GM18867 (cell line): ENCODE measurements at regions not wholly inside any gene's neighbourhood (a gene's known extent, or its start where the extent isn't known, plus 50 kb on each side); places are given as distances from the start of the nearest gene placed in this dataset.

Experiments used
- ATAC-seq: cut with Tn5 transposase; IDR thresholded peaks from one replicate; pipeline ENCODE4 v1.9.1; 2021; ENCODE audit warnings: mild to moderate bottlenecking, moderate library complexity; ENCODE audit not compliant: unreplicated experiment

DNA sequence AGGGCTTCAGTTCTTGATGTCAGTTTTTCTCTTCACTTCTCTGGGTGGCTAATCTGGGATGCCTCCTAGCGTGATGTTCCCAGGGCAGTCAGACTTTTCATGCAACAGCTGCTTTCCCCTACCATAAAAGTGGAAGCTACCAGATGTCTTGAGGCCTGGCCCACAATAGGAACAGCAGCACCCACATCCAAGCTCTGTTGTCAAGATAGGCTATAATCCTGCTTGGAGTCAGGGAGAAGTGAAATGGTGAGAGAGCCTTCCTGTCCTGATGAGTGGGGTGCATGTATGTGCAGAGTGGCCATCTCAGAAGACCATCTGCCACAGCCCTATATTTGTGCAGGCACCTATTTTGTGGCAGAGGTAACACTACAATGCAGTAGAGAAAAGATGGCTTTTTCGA lies 108.0 kb downstream of the HTR5A start:
- no peak for ATAC-seq

DNA sequence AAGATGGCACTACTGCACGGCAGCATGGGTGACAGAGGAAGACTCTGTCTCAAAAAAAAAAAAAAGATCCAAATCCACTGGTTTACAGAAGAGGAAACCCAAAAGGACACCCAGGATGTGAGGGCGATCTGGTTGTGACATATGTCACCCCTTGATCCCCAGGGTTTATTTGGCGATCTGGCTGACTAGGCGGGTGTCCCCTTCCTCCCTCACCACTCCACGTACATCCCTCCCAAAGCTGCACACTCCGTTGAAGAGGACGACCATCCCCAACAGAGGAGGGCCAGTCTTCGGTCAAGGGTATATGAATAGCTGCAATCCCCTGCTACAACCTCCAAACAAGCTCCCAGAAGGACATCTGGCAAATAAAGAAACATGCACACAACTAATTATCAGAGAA lies 111.6 kb downstream of the HTR5A start:
- no peak for ATAC-seq

DNA sequence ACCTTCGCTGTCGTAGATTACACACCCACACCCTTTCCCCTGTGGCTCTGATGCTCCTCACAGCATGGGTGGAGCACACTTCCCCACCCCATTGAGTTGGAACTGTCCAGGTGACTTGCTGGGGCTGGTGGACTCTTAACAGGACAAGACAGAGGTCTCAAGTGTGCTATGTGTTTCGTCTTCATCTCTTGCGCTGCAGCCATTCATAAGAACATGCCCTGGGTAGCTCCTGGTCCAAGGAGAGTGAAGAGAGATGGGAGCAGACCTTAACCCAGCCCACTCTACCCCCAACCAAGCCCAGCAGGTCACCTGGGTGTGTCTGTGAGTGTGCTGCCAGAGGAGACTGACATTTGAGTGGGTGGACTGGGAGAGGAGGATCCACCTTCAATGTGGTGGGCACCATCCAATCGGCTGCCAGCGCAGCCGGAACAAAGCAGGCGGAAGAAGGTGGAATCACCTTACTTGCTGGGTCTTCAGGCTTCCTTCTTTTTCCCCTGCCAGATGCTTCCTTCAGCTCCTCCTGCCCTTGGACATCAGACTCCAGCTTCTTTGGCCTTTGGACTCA lies 112.4 kb downstream of the HTR5A start:
- no peak for ATAC-seq

DNA sequence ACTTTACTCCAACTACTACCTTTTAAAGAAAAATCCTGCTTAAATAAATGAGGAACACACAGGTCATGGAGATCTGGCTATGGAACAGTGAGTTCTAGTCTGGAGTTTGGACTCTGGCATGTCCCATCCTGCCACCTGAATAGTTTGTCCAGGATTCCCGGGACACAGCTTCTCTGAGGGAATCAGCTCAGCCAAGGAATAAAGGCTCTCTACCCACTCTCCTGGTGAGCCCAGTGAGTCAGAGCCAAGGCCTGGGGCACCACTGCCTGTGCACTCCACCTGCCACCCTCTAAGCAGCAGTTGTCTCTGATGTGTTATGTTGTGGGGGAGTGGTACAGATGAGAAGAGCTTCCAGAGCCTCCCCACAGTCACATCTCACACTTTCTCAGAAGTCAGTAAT lies 113.5 kb downstream of the HTR5A start:
- ATAC-seq = no peak

DNA sequence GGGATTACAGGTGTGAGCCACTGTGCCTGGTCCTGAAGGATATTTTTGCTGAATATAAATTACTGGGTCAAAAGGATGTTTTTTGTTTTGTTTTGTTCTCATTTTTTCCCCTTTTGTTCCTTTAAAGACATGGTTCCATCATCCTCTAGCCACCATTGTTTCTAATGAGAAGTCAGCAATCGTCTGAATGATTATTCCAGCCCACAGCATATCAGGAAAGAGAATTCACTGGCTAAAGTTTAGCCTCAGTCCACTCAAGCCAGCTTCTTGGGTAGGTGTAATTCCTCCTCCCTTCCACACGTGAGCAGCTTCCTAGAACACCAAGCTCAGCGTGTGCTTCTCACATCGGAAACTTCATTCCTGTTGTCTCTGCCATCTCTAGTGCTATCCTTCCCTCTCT lies 112.8 kb upstream of the INSIG1 start:
- ATAC-seq = no peak

DNA sequence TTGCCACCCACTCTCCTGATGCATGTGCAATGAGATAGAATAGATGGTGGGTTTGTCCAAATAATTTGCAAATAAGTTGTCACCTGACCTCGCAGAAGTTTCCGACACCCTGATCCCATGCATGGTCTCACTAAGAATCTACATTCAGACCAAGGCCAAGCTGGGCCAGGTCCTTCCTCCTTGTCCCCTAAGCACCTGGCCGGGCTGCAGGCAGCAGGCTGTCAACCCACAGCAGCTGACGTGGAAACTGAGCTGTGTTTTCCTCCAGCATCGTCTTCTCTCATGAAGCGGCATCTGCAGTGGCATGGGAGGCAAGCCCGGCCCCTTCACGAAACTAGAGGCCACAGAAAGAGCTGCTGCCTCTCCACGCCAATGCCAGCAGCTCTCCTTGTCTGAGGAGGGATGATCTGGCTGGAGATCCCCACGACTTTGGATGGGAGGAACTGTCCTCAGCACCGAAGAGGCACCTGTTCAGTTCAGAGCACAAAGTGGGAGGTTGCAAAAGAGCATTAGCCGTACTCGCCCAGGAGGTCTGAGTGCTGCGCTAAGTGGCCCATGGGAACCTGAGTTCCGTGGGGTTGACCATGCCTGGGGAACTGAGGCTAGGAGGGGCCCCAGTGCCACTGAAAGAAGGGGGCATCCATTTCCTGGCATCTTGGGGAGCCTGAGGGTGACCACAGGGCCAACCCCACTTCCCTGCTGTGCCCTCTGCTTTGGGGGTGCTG lies 110.5 kb upstream of the INSIG1 start:
- ATAC-seq = no peak

DNA sequence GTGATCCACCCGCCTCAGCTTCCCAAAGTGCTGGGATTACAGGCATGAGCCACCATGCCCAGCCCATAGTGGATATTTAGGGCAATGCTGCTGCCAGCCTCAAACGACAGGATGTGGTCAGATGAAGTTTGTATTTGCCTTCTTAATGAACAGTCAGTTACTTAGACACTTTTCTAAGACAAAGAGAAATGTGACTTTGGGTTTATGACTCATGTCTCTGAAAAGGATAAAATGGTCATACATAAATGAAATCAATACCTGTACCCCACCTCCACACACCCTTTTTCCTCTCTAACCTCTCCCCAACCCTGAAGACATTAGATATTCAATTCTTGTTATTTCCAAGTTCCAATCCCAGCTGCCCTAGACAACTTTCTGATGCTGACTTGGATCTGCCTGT lies 109.3 kb upstream of the INSIG1 start:
- ATAC-seq = no peak

DNA sequence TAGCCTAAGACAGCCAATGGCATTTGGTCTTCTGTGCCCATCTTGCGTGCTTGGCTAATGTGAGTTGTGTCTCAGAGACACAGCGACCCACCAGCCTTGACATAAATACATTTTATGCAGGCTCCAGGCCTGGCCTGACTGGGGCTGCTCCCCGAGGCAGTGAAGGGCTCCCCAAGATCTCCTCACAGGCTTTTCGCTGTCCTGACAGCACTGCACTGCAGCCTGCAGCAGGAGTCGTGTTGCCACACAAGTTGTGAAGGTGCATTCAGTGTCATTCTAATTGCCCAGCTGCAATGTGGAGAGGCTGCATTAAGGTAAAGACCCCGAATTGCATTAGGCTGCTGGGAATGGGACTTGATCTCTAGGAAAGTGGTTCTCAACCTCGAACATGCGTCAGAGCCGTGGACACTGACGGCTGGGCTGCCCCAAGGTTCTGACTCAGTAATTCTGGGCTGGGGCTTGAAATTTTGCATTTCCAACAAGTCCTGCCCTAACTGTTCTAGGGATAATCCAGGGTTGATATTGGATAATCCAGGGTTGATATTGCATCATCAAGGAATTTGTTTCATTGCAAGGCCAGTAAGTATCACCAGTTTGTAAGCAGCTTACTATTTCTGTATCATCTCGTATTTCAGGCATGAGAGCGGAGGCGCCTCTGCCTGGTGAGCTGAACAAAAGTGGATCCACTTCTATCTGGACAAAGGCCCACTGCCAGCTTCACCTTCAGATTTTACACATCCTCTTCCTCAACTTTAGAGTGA lies 108.7 kb upstream of the INSIG1 start:
- no peak for ATAC-seq

DNA sequence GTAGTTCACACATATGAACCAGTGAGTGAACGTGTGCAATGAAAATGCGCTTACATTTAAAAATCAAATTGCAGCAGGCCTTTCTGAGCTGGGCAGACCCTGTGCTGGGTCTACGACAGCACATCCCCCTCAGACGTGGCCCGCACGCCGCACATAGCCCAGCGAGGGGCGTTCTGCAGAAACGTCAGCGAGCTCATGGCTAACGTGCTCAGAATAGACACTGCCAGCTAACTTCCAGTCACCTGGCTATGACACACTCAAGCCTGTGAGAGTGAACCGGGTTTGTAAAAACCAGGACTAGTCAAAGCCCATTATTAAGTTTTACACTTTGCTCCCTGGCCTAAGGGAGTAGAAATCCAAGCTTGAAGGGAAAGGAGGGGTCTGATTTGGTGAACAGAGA lies 108.1 kb upstream of the INSIG1 start:
- no peak for ATAC-seq

DNA sequence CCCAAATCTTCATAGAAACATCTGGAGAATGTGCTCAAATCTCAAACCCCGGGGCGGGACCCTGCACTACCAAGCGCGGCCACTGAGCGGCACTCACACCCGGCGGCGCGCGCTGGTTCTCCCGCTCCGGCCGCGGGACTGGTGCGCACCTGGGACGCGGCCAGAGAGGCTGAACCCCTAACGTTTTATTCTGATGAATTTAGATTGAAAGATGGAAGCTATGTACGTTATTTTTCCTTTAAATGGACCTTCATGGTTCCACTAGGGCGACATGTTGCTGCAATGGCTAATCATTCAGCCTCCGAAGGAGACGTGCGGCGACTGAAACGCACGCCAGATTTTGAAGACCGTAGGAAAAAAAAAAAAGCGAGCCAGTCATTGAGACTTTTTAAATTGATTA lies 107.0 kb upstream of the INSIG1 start:
- ATAC-seq = peak; percentile 54

DNA sequence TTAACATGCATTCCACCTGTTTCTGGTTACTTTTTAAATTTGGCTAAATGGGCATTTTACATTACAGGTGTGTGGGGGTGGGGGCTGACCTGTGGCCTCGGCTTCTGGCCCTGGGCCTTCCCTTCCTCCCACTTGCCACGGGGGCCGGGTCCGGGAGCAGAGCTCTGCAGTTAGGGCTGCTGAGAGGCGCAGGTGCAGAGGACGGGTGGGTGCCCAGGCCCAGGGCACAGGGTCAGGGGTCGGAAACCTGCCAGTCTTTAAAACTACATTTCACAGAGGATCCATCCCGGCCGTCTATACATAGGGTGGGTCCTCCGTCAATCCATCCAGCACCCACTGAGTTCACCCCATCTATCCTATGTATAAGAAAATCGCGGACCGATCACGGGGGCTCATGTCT lies 106.5 kb upstream of the INSIG1 start:
- no peak for ATAC-seq

DNA sequence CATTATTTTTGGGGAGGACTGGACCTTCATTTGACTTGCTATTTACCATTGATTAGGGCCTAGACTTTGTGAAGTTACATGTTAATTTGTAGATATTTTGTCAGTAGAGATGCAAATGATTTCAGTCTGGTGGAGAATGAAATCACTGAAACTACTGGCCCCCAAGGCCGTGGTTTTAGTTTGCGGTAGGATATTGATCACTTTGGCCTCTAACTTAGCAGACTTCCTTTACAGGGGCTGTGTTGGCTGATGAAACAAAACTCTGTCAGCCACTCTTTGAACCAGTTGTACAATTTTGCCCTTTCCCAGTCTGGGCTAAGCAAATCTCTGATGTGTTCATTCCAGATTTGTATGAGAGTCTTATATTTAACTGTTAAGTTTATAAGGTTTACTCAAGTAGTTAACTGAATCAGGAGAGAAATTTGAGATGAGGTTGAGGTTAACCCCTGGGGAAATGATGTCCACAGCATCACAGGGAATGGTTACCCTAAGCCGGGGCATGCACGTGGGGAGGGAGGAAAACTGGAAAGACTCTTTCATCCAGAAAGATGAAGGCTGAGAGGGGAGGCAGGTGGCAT lies 105.7 kb upstream of the INSIG1 start:
- peak; percentile 79 for ATAC-seq

DNA sequence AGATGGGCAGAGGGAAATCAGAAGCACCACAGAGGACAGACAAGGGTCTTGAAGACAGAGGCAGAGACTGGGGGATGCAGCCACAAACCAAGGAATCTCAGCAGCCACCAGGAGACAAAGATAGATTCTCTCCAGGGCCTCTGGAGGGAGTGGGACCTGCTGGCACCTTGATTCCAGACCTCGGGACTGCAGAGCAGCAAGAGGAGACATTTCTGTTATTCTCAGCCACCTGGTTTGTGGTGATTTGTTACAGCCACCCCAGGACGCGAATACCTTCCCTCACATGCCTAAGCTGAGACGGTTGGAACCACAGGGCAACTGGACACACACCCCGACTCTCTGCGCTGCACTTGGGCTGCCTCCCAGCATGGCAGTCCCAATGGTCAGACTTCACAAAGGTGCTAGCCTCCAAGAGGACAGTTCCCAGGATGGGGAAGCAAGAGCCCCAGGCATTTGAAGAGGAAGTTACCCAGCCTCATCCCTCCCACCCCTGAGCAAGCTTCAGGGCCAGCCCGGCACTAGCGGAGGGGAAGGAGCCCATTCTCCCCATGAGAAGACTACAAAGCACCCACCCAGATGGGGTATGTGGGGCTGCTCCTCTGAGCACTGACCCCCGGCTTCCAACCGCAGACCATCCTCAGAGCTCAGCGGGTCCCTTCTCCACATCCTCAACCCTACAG lies 104.6 kb upstream of the INSIG1 start:
- ATAC-seq = no peak

DNA sequence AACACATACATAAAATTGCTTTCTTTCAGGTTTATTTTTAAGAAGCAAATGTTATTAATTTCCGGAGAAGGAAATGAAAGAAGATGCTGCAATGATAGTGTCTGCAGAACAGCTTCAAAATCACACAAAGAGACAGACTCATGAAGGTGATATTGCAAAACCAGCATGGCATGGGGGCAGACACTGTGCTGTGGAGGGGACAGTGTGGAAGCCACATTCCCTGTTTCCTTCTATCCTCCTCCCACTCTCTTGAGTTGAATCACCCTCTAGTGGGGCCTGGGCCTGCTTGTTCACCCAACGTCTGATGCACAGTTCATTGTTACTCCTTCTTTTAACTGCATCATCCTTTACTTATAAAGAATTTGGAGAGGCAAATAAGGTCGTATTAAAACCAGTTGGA lies 104.0 kb upstream of the INSIG1 start:
- no peak for ATAC-seq

DNA sequence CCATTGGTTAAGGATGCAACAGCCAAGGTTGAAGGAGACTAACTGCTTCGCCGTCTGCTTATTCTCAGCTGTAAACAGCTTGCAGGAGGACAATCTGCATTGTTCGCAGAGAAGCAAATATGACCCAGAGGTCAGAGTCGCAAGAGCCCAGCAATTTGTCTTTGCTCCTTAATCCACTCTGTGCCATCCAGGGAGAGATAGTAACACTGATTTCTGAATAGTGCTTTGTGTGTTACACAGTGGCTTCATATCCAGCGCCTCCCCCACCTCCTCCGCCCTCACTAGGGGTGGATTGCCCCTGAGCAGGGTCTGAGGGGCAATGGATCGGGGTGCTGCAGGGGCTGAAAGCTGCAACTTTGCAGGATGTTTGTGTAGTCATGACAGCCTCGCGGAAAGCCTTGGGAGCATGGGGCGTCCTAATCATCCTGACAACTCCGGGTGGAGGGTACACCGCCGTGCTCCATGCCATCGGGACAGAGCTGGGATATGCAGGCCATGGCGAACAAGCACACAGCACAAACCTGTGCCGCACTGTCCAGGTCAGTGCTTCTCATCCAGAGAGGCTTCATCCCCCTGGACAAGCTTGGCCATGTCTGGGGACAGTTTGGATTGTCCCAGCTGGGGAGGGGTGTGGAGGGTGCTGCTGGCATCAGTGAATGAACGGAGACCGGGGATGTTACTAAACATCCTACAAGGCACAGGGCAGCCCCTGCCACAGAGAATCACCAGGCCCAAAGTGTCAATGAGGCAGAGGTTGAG lies 103.1 kb upstream of the INSIG1 start:
- no peak for ATAC-seq

DNA sequence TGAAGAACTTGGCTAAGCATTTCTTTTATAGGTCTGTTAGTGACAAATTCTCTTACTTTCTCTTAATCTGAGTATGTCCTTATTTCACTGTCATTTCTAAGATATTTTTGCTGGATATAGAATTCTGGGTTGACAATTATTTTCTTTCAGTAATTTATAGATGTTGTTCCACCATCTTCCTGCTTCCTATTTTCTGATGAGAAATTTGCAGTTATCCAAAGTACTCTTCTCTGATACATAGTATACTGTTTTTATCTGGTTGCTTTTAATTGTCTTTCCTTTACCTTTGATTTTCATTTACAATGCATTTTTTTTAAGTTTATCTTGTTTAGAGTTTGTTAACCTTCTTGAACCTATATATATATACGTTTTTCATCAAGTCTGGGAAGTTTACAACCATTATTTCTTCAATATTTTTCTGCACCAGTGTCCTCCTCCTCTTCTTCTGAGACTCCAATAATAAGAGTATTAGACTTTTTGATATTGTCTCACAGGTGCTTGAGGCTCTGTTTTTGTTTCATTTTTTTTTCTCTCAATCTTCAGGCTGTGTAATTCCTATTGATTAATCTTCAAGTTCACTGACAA lies 101.6 kb upstream of the INSIG1 start:
- no peak for ATAC-seq

DNA sequence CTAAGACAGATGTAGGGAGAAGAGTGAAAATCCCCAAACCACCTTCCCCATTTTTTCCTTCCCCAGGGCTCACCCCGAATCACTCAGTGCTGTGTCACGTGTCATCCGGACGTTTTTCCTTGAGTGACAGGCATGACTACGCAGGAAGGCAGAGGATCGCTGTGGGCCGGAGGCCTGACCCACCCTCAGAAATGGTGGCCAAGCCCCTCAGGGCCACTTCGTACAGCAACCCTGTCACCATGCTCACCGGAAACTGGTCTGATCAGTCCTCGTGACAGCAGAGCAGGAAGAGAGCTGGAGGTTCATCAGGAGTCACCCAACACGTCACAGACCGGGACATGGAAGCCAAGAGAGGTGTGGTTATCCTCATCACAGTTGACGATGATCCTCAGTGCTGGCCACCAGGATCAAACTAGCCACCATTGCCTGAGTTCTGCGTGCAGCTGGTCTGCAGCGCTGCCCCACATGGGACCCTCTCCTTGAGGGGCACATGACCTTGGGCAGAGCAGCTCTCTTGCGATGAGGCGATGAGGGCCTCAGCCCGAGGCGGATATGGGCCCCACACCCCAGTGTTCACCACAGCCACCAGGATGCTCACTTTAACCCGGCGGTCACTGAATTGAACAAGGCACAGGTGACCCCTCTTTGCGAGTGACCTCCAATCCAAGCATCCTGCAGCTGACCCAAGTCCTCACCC lies 99.3 kb upstream of the INSIG1 start:
- no peak for ATAC-seq

DNA sequence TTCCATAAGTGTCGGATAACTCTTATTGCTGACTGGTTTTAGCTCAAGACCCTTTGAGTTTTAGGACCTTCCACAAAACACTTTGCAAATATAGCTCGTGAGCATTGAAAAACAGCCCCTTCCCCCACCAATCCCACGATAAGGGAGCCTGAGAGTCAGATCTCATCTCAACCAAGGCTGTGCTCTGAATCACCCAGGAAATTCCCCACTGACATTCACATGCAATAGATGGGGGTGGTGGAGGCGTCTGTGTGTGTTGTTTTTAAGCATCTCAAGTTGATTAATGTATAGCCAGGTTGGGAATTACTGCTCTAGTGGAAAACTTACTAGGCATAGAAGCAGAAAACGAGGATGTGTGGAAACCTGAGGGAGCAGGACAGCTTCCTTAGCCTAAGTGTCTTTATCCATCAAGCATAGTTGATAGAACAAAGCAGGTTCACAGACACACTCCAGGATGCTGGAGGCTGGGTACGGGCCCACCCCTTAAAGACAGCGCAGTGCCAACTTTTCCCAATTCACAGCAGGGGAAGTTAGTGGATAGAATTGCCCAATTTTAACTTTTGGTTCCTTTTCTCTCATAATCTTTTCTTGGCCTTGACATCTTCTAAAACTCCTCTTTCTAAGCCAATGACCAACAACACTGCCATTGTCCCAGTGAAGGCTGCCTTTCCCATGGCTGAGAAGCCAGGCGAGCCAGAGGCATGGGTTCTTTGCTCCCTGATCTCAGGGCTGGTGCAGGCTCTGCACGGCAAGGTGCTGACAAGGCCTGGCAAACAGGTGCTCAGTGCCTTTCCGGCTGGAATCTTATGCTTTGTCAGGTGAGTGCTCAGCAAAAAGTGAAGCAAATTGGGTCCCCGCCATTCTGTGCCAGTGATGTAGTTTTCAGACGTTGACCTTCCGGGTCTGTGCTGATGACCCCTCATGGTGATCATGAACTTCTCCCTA lies 98.5 kb upstream of the INSIG1 start:
- ATAC-seq = peak; percentile 73
